ENCODE measurements at regions not wholly inside any gene's neighbourhood (a gene's known extent, or its start where the extent isn't known, plus 50 kb on each side); places are given as distances from the start of the nearest gene placed in this dataset.

DNA sequence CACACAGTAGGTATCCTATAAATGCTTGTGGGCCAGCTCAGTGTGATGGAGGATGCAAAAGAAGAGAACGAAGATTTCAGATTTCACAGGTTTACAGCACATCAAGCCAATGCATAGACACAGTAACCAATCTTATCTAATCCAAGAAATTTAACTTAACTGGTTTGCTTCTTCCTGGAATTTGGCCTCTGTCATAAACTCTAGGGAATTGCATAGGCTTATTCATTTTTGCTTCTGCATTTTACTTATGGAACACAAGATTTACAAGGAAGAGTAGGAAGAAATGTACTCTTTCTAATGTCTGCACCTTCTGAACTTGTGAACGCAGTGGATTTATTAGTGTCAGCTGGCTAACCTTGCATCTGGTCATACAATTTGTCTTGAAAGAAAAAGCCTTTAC, 389.4 kb upstream of the NPVF start:
- TF ChIP-seq TAF1 (IDR thresholded peaks at IDR 0.05; ENCODE audit: borderline replicate concordance, low read depth, low read length) (no peak), POLR2A (IDR thresholded peaks at IDR 0.05; ENCODE audit: low read depth, low read length) (no peak)
